Omental fat pad (tissue), 3 donors: ENCODE measurements at regions not wholly inside any gene's neighbourhood (a gene's known extent, or its start where the extent isn't known, plus 50 kb on each side); places are given as distances from the start of the nearest gene placed in this dataset.

Experiments used
- ATAC-seq: fragments of 150-250 bp; one replicate; pipeline ENCODE4 v1.9.1; 2016; ENCODE audit warnings: mild to moderate bottlenecking, moderate library complexity; ENCODE audit not compliant: low FRiP score
- DNase-seq: peaks from one replicate; pipeline ENCODE4 v3.0.0-alpha.2; 2019; ENCODE audit warnings: low spot score
- TF ChIP-seq, protein P1 (sequence below), 3 donors: fragments of 450-650 bp; IDR thresholded peaks; one replicate each; pipeline ENCODE4 v1.5.1; 2016 to 2017; ENCODE audit warnings: antibody characterized with exemption in 3 of 3, mild to moderate bottlenecking in 3 of 3, moderate library complexity in 2 of 3

DNA sequence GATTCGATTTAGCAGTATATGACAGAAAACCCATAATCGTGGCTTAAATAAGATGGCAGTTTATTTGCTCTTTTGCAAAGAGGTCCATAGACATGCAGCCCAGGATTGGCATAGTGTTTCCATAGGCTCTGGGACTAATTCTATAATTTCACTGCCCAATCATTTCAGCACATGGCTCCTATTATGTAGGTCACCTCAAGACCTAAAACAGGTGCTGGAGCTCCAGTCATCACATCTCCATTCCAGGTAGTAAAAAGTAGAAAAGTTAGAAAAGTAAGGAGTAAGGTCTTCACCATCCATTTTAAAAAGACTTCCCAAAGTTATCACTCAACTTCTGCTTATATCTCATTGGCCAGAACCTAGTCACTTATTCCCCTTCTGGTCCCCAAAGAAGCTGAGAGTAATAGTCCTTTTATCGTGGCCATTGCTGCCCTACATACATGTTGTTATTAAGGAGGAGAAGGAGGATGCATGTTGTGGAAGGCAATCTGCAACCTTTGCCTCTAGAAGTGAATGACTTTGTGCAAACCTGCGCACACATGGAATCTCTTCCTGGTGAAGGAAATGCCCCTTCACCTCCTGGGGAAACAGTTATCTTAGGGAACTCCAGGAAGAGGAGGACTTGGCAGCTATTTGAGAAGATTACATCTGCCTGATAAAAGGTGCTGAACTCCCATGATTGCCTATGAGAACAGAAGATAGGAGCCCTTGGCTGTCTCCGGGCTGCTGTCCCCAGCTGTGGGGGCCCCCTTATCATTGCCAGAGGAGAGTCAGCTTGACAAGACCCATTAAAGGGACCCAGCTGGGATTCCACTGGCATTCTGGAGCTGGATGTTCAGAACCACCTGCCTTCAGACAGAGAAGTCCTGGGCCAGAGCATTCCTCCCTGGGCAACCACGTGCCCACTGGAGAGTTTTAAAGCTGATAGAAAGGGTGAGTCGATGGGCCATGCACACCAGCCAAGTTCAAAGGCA is 330.6 kb upstream of the ZMIZ1 start:
- DNase-seq: no peak
- TF ChIP-seq, protein P1, sequence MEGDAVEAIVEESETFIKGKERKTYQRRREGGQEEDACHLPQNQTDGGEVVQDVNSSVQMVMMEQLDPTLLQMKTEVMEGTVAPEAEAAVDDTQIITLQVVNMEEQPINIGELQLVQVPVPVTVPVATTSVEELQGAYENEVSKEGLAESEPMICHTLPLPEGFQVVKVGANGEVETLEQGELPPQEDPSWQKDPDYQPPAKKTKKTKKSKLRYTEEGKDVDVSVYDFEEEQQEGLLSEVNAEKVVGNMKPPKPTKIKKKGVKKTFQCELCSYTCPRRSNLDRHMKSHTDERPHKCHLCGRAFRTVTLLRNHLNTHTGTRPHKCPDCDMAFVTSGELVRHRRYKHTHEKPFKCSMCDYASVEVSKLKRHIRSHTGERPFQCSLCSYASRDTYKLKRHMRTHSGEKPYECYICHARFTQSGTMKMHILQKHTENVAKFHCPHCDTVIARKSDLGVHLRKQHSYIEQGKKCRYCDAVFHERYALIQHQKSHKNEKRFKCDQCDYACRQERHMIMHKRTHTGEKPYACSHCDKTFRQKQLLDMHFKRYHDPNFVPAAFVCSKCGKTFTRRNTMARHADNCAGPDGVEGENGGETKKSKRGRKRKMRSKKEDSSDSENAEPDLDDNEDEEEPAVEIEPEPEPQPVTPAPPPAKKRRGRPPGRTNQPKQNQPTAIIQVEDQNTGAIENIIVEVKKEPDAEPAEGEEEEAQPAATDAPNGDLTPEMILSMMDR (IDR thresholded peaks at IDR 0.05): no peak
- ATAC-seq: no peak

DNA sequence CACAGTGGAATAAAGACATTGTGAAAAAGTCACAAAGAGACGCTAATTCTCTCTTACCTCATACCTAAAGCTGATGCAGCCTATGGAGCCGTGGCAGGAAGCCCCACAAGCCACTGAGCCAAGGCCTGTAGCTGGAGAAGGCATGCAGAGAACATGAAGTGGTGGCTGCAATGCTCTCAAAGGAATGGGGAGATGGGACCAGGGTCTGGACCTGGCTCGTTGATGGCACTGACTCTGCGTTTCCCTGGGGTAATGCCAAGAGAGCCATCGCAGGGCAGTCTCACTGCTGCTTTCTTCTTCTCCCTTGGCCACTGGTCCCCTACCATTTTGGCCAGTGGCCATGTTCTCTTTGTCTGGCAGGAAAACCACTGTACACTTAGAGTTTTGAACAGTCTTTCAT is 329.9 kb upstream of the ZMIZ1 start:
- TF ChIP-seq, protein P1 (IDR thresholded peaks at IDR 0.05): no peak
- DNase-seq: no peak

DNA sequence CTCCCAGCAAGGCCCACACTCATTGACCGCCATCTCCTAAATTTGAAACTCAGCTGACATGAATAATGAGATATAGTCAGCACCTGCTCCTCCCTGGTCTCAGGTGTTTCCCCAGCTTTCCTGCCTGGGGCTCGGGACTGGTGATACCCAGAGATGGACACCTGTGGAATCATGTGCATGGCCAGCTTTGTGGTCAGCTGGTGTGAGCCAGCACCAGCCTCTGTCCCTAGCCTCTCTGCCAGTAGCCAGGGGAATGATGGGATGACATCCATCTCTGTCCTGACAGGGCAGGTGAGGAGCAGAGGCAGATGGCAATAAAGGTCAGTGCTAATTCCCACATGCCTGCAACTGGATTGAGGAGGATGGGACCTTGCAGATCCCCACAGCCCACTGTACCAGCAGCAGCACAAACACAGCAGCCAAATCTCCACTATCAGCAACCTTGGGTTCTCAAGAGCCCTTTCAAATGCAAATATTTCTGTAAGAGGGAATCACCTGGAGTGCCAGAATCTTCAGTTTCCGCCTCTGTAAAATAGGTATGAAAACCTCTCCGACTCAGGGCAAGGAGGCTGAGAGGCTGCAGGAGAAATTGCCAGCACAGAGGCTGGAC is 329.2 kb upstream of the ZMIZ1 start:
- TF ChIP-seq, protein P1 (IDR thresholded peaks at IDR 0.05): no peak
- ATAC-seq: no peak
- no peak for DNase-seq

More for the DNA sequence above, 329.9 kb upstream of the ZMIZ1 start:
- no peak for ATAC-seq

DNA sequence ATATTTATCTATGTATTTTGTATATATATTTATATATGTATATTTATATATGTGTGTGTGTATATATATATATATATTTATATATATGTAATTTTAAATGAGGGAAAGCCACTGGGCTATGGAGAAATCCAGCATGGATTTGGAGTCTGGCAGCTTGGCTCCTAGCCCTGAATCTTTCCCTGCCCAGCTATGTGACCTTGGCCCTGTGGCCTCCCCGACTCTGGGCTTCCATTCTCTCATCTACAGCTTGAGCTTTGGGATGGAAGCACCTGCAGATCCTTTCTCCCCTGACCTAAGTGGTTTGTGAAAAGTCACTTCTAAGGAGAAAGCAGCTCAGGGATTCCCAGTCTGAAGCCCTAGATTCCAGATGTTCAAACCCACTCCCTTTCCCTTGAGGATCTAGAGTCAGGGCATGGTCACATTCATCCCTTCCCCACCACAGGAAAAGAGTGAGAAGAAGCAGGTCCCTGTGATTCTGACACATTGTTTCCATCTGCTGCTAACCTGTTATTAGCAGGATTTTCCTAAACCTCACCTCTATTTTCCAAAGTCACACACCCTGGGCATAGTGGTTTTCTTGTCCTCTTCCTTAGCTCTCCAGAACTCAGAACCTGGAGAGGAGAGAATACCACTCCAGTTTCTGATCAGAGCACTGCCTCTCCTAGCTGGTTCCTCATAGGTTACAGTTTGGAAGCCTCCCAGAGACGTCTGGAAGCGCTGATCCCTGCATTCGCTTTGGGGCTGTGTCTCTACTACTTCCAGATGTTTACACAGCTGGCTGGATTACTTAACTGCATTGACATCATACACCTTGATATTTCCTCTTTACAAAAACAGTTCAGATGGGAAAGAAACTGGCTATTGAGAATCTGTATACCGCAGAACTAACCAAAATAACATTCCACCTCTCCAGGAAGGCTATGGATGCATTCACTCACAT is 327.5 kb upstream of the ZMIZ1 start:
- ATAC-seq (no peak), DNase-seq (no peak)
- TF ChIP-seq, protein P1 (IDR thresholded peaks at IDR 0.05): no peak

DNA sequence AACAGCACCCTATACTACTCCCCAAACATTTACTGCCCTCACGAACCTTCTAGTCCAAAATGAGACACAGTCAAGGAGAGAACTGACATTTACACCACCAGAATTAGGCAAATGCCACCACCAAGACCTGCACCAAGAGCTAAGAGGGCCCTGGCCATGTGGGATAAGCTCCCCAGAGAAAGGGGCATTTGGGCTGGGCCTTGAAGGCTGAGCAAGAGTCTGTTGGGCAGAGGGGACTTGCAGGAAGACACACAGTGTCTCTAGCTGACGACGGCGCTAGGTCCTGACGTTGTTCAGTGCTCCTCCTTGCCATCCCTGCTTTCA is 326.4 kb upstream of the ZMIZ1 start:
- TF ChIP-seq, protein P1 (IDR thresholded peaks at IDR 0.05): no peak
- ATAC-seq (no peak), DNase-seq (no peak)

DNA sequence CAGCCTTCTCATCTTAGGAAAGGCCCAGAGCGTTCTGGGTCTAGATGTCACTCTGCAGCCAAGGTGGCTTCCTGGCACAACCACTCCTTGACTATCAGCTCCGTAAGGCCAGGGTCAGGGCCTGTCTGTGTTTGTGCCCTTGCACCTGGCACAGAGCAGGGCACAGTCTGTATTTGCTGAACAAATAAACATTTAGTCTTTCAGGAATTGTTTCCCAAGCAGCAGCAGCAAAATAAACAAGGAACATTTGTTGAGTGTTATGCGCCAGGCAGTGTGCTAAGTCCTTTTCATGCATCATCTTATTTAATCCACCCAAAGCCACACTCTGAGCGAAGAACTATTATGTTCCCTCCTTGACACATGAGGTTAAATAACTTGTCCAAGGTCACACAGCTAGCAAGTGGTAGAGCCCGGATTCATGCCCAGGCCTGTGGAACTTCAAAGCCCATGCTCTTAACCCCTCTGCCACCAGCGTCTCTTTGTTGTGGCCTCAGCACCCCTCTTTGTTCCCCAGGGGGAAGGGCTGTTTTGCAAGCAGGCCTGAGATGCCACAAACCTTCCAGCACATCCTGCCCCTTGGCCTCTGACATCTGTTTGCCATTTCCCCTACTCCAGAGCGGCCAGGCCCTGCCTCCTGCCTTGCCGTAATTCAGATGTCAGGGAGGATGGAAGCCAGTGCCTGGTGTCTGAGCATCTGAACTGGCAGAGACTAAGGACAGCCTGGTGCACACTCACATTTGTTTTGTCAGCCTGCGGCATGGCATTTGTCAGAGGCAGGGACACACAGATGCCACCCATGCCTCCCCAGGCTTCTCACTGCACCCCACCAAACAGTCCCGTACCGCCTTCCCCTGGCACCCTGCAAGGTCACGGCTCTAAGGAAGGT is 325.8 kb upstream of the ZMIZ1 start:
- ATAC-seq: no peak
- no peak for DNase-seq

More for the DNA sequence above, 325.8 kb upstream of the ZMIZ1 start:
- TF ChIP-seq, protein P1 (IDR thresholded peaks at IDR 0.05): no peak
